ENCODE measurements at regions not wholly inside any gene's neighbourhood (a gene's known extent, or its start where the extent isn't known, plus 50 kb on each side); places are given as distances from the start of the nearest gene placed in this dataset.
"Not testable (repeated sequence)": the region's sequence is repeated elsewhere in the genome, so short reads cannot be mapped to it uniquely, and the experiment has no call there.

GRCh38 chr9:75197561-75197960 is 109.2 kb downstream of the OSTF1 start:
- DNase-seq: peak; percentile 16

- no peak for DNase-seq
These were observed 110.1 kb downstream of the OSTF1 start for GRCh38 chr9:75198436-75198835.

- DNase-seq: peak; percentile 61
These were observed 112.7 kb downstream of the OSTF1 start for GRCh38 chr9:75200892-75201470.

GRCh38 chr9:75201480-75202209 is 113.3 kb downstream of the OSTF1 start:
- DNase-seq: no peak

- DNase-seq: not testable (repeated sequence)
These were observed 119.7 kb downstream of the OSTF1 start for GRCh38 chr9:75207997-75208396.

- no peak for DNase-seq
These were observed 121.9 kb downstream of the OSTF1 start for GRCh38 chr9:75210215-75210614.

GRCh38 chr9:75213765-75214164 is 125.5 kb downstream of the OSTF1 start:
- no peak for DNase-seq

GRCh38 chr9:75226403-75227139 is 138.3 kb downstream of the OSTF1 start:
- DNase-seq: no peak

GRCh38 chr9:75228893-75229292 is 140.6 kb downstream of the OSTF1 start:
- DNase-seq: no peak

- no peak for DNase-seq
These were observed 141.5 kb downstream of the OSTF1 start for GRCh38 chr9:75229605-75230332.

- DNase-seq: no peak
These were observed 142.2 kb downstream of the OSTF1 start for GRCh38 chr9:75230469-75230868.

- DNase-seq: peak; percentile 14
These were observed 142.9 kb downstream of the OSTF1 start for GRCh38 chr9:75231167-75231566.

- DNase-seq: no peak
These were observed 144.7 kb downstream of the OSTF1 start for GRCh38 chr9:75233011-75233410.

- DNase-seq: no peak
These were observed 147.3 kb downstream of the OSTF1 start for GRCh38 chr9:75235632-75236031.

- DNase-seq: peak; percentile 16
These were observed 150.1 kb downstream of the OSTF1 start for GRCh38 chr9:75238311-75238976.

GRCh38 chr9:75239176-75239575 is 150.9 kb downstream of the OSTF1 start:
- DNase-seq: peak; percentile 4

- DNase-seq: no peak
These were observed 154.1 kb downstream of the OSTF1 start for GRCh38 chr9:75242426-75242825.

- DNase-seq: no peak
These were observed 158.6 kb downstream of the OSTF1 start for GRCh38 chr9:75246949-75247348.

GRCh38 chr9:75265525-75265972 is 177.2 kb downstream of the OSTF1 start:
- peak; percentile 41 for DNase-seq

GRCh38 chr9:75269197-75269596 is 180.9 kb downstream of the OSTF1 start:
- DNase-seq: no peak

- not testable (repeated sequence) for DNase-seq
These were observed 184.7 kb downstream of the OSTF1 start for GRCh38 chr9:75273055-75273454.

- no peak for DNase-seq
These were observed 186.5 kb downstream of the OSTF1 start for GRCh38 chr9:75274781-75275180.

GRCh38 chr9:75282047-75282446 is 193.7 kb downstream of the OSTF1 start:
- no peak for DNase-seq
